Uterus (tissue), 2 donors: ENCODE measurements at regions not wholly inside any gene's neighbourhood (a gene's known extent, or its start where the extent isn't known, plus 50 kb on each side); places are given as distances from the start of the nearest gene placed in this dataset.

Experiments
- CTCF ChIP-seq, 4 experiments: fragments of 200-600 bp in 2 of 4; fragments of 450-650 bp in 2 of 4; sonication (generic) in 2 of 4; IDR thresholded peaks; one replicate each; pipeline ENCODE4 v1.5.1; 2016 to 2019; ENCODE audit warnings: antibody characterized with exemption in 4 of 4, mild to moderate bottlenecking in 2 of 4, moderate library complexity in 1 of 4
- POLR2A ChIP-seq, 2 donors: fragments of 450-650 bp; IDR thresholded peaks; one replicate each; pipeline ENCODE4 v1.6.1; 2016; ENCODE audit warnings: antibody characterized with exemption in 2 of 2, mild to moderate bottlenecking in 1 of 2, moderate library complexity in 1 of 2

GRCh38 chr2:163479599-163479998, 256.2 kb downstream of the FIGN start:
- TF ChIP-seq CTCF (IDR thresholded peaks at IDR 0.05) (no peak), POLR2A (IDR thresholded peaks at IDR 0.05) (no peak)
